ENCODE measurements at regions not wholly inside any gene's neighbourhood (a gene's known extent, or its start where the extent isn't known, plus 50 kb on each side); places are given as distances from the start of the nearest gene placed in this dataset.

DNA sequence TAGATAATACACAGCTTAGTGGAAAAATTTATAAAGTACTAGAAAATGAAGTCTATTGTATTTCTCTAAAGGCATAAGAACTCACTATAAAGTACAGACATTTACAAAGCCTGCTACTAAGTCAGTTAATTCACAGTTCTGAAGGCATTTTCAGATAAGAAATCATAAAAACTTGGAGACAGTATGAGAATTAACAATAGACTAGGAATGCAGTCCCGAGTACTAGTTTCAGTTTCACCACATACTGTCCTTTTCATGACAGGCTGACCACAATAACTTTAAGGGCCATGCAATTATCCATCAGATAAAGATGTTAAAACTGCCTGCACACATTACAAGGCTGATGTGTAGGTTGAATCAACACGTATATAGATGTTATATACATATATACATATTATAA, 362.6 kb upstream of the SMC2 start:
- intact Hi-C loops (cut with micrococcal nuclease) = no loop called here
- H3K27ac Mint-ChIP-seq = no peak overlapping the region
- no peaks in the 10 kb centered on the region for H3K36me3 Mint-ChIP-seq (ENCODE audit: low read depth)
- H3K9me3 Mint-ChIP-seq = no peaks in the 10 kb centered on the region
- H3K4me3 Mint-ChIP-seq = no peak overlapping the region
- H3K27me3 Mint-ChIP-seq = no peaks in the 10 kb centered on the region
- H3K4me1 Mint-ChIP-seq (ENCODE audit: low read depth) = no peaks in the 10 kb centered on the region

DNA sequence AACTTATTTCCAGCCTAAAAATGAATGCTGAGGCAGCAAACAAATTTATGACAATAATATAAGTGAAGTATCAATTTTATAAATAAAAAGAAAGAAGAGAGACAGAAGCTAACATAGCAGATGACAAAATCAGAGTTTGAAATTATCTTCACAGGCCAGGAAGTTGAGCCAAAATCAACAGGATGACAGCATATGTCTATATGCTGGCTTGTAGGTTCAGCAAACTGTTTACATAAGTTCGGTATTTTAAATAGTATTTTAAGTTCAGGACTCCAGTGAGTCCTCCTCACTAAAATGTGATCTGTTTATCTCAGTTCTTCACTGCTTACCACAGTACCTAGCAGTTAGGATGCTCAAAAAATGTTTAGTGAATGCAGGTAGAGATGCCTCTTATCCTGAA, 359.6 kb upstream of the SMC2 start:
- Mint-ChIP-seq H3K4me3 (no peak overlapping the region), H3K36me3 (ENCODE audit: low read depth) (no peaks in the 10 kb centered on the region), H3K4me1 (ENCODE audit: low read depth) (no peaks in the 10 kb centered on the region)

DNA sequence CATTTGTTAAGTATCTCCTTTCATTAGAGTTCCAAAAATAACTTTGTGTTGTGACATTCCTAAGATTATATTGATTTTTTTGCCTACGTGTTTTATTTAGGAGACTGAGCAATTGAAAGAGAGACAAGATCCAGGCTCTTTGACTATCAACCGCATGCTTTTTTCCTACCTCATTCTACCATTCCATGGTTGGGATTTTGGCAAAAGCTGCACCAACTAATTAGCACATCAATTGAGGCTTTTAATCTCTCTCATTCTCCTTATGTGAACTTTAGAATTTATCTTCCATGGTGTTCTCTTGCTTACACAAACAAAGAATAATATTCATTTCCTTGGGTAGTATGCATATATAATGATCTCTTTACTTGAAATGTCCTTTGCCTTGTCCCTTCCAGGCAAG, 338.7 kb upstream of the SMC2 start:
- intact Hi-C loops (cut with micrococcal nuclease) = no loop called here
- no peak overlapping the region for H3K27ac Mint-ChIP-seq
- H3K4me3 Mint-ChIP-seq = no peak overlapping the region
- H3K36me3 Mint-ChIP-seq (ENCODE audit: low read depth) = no peaks in the 10 kb centered on the region
- H3K9me3 Mint-ChIP-seq = peaks cover 18% of the 10 kb centered on the region
- no peaks in the 10 kb centered on the region for H3K27me3 Mint-ChIP-seq
- H3K4me1 Mint-ChIP-seq (ENCODE audit: low read depth) = no peaks in the 10 kb centered on the region

More for the DNA sequence above, 359.6 kb upstream of the SMC2 start:
- H3K9me3 Mint-ChIP-seq = no peaks in the 10 kb centered on the region
- intact Hi-C loops (cut with micrococcal nuclease) = no loop called here
- no peak overlapping the region for H3K27ac Mint-ChIP-seq
- no peaks in the 10 kb centered on the region for H3K27me3 Mint-ChIP-seq

DNA sequence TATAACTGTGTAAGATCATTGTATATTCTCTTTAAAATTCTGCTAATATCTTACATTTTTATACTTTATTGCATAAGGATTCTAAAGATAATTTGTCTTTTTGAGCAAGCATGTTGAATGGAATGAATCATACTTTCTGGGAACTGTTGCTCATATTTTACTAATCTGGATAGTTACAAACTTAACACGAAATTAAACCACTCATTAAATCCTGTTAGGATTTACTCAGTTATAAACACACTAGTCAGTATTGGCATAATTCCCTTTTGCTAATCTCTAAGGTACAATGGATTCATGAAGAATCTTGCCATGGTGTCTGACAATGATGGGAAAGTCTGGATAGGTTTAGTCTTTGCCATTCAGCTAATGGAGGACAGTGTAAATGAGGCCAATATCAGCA, 338.1 kb upstream of the SMC2 start:
- H3K4me3 Mint-ChIP-seq = no peak overlapping the region
- intact Hi-C loops (cut with micrococcal nuclease) = no loop called here
- peaks cover 18% of the 10 kb centered on the region for H3K9me3 Mint-ChIP-seq
- H3K36me3 Mint-ChIP-seq (ENCODE audit: low read depth) = no peaks in the 10 kb centered on the region
- no peak overlapping the region for H3K27ac Mint-ChIP-seq
- H3K27me3 Mint-ChIP-seq = no peaks in the 10 kb centered on the region
- H3K4me1 Mint-ChIP-seq (ENCODE audit: low read depth) = no peaks in the 10 kb centered on the region

DNA sequence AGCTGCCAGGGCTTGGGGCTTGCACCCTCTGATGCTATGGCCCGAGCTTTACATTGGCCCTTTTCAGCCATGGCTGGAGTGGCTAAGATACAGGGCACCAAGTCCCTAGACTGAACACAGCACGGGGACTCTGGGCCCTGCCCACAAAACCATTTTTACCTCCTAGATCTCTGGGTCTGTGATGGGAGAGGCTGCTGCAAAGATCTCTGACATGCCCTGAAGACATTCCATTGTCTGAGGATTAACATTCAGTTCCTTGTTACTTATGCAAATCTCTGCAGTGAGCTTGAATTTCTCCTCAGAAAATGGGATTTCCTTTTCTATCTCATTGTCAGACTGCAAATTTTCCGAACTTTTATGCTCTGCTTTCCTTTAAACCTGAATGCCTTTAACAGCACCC, 337.0 kb upstream of the SMC2 start:
- Mint-ChIP-seq H3K4me1 (ENCODE audit: low read depth) (no peaks in the 10 kb centered on the region), H3K36me3 (ENCODE audit: low read depth) (no peaks in the 10 kb centered on the region), H3K27ac (no peak overlapping the region), H3K27me3 (no peaks in the 10 kb centered on the region), H3K9me3 (peaks cover 18% of the 10 kb centered on the region), H3K4me3 (no peak overlapping the region)
- intact Hi-C loops (cut with micrococcal nuclease) = no loop called here

DNA sequence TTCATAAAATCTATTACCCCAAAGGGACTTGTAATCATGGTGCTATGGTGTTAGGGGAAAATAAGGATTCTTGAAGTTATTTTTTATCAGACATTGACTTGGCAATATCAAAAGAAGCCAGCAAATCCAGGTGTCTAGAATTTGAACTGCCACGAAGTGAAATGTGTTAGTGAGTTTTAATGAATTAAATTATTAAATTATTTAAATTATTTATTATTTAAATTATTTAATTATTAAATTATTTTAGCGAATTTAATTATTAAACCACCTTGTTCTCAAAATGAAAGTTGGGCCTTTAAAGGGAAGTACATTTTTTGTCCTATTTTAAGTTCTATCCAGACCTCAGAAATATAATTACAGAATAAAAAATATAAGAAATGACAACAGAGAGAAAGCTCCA, 332.6 kb upstream of the SMC2 start:
- no peak overlapping the region for H3K4me3 Mint-ChIP-seq
- H3K9me3 Mint-ChIP-seq = peaks cover 6% of the 10 kb centered on the region
- H3K4me1 Mint-ChIP-seq (ENCODE audit: low read depth) = no peaks in the 10 kb centered on the region
- no peaks in the 10 kb centered on the region for H3K27me3 Mint-ChIP-seq
- no peak overlapping the region for H3K27ac Mint-ChIP-seq
- intact Hi-C loops (cut with micrococcal nuclease) = no loop called here
- no peaks in the 10 kb centered on the region for H3K36me3 Mint-ChIP-seq (ENCODE audit: low read depth)

DNA sequence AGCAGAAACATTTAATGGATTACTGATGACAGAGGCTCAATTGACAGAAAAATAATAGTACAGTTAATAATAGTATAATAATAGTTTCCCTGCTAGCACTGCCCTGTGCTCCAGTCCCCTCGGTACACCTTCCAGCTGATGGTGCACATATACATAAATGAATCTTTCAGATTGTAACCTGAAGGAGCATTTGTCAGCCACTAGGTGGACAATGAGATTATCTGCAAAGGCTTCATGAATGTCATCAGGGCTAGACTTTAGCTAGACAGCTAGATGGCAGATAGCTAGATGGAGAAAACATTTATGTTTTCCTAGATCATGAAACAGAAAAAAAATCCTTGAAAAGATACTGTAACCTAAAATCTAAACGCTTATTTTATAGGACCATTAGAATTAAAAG, 304.4 kb upstream of the SMC2 start:
- no peak overlapping the region for H3K27ac Mint-ChIP-seq
- H3K4me3 Mint-ChIP-seq = no peak overlapping the region
- no peaks in the 10 kb centered on the region for H3K9me3 Mint-ChIP-seq
- no peaks in the 10 kb centered on the region for H3K36me3 Mint-ChIP-seq (ENCODE audit: low read depth)
- H3K27me3 Mint-ChIP-seq = no peaks in the 10 kb centered on the region
- intact Hi-C loops (cut with micrococcal nuclease) = no loop called here
- no peaks in the 10 kb centered on the region for H3K4me1 Mint-ChIP-seq (ENCODE audit: low read depth)

DNA sequence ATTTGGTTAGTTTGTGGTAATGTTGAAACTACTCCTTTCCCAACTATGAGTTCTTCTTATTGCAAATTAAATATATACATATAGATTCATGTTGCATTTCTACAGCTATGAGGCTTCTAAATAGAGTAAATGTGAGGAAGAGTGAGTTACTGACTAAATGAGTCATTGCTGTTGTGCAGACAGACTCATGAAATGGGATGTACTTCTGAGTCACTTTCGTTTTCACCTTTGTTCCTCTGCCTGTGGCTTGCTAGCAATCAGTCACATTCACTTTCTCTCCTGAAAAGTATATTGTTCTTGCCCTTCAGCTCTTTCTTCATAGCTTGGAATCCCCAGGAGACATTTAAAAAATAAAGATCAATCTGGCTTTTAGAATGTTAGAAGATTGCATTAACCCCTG, 295.5 kb upstream of the SMC2 start:
- no peaks in the 10 kb centered on the region for H3K4me1 Mint-ChIP-seq (ENCODE audit: low read depth)
- intact Hi-C loops (cut with micrococcal nuclease) = no loop called here
- H3K27ac Mint-ChIP-seq = no peak overlapping the region
- H3K36me3 Mint-ChIP-seq (ENCODE audit: low read depth) = no peaks in the 10 kb centered on the region
- no peaks in the 10 kb centered on the region for H3K27me3 Mint-ChIP-seq
- H3K4me3 Mint-ChIP-seq = no peak overlapping the region
- H3K9me3 Mint-ChIP-seq = no peaks in the 10 kb centered on the region

DNA sequence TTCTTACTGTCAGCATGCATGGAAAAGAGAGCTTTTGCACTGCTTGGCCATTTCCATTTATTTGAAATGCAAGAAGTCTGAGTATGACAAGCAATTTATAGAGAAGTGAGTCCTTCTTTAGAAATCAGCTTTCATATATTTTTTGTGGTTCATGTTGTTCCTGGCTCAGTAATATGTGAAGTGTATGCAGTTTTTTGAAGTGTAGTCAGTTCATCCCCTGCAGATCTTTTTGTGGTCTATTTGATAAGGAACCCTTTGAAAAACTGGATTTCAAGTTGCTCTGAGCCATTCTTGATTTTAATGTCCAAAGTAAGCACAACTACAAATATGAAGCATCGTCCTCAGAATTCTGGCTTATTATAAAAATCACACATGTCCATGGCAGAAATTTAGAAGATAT, 294.1 kb upstream of the SMC2 start:
- peaks cover 5% of the 10 kb centered on the region for H3K9me3 Mint-ChIP-seq
- intact Hi-C loops (cut with micrococcal nuclease) = no loop called here

DNA sequence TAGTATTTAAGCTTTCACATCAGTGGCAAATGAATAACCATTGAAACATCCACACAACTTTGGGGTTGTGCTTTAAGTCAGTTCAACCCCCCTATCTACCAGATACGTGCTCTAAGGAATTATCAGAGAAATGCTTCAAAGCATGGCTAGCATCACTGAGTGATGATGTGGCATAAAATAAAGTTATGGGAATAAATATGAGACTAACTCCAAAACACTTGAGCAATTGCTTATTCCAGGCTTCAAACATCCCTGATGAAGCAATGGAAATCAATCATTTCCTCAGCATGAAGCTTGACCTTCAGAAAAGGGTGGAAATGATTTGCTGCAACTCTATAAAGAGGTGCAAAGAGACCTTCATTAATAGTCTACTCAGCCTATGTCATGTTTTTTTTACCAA, 292.0 kb upstream of the SMC2 start:
- intact Hi-C loops (cut with micrococcal nuclease) = no loop called here
- Mint-ChIP-seq H3K4me1 (ENCODE audit: low read depth) (no peaks in the 10 kb centered on the region), H3K36me3 (ENCODE audit: low read depth) (no peaks in the 10 kb centered on the region), H3K27ac (no peak overlapping the region), H3K9me3 (peaks cover 10% of the 10 kb centered on the region), H3K27me3 (no peaks in the 10 kb centered on the region), H3K4me3 (no peak overlapping the region)

More for the DNA sequence above, 294.1 kb upstream of the SMC2 start:
- Mint-ChIP-seq H3K27me3 (no peaks in the 10 kb centered on the region), H3K36me3 (ENCODE audit: low read depth) (no peaks in the 10 kb centered on the region), H3K4me3 (no peak overlapping the region), H3K27ac (no peak overlapping the region), H3K4me1 (ENCODE audit: low read depth) (no peaks in the 10 kb centered on the region)

DNA sequence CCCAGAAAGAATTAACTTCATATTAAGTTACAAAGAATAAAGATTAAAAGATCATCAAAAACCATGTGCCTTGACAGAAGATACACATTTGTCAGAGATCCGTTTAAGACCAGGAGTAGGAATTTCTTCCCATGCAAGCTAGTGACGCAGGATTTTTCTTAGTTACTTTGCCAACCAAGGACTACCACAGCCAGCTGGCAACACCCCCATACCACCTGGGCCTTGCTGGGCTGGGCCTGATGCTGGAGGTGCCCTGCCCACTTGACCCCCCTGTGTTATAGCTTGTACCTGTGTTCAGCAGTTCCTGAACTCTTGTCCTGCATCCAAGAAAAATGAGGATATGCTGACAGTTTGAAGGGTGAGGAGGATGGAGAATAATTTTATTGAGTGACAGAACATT, 290.9 kb upstream of the SMC2 start:
- Mint-ChIP-seq H3K27ac (no peak overlapping the region), H3K4me1 (ENCODE audit: low read depth) (no peaks in the 10 kb centered on the region), H3K27me3 (no peaks in the 10 kb centered on the region), H3K4me3 (no peak overlapping the region), H3K9me3 (peaks cover 10% of the 10 kb centered on the region), H3K36me3 (ENCODE audit: low read depth) (no peaks in the 10 kb centered on the region)
- intact Hi-C loops (cut with micrococcal nuclease) = no loop called here

DNA sequence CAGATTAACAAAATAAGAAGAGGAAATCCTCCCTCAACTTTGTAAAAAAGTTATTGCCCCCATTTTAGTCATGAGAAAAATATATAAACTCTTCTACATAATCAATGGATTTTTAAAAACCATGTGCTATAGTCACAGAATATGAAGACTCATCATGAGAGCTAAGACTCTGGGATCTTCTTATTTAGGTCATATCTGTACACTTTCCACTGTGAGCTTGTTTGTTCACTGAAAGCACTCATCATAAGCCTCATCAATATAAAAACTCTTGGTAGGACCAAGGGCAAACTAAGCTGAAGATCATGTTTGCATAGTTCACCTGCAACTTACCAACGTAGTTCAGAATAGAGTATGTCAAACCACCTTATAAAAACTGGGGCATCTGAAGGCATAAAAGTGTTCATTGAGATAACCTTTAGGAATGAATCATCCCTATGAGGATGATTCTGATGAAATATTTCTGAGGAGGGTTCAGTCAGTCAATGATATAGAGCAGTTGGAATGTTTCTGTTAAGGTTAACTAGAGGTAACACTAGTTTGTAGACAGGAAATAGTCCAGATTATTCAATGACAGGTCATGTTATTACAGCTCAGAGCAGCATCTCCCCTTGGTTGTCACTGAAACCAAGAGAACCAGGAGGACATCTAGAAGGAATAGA, 289.9 kb upstream of the SMC2 start:
- no peaks in the 10 kb centered on the region for H3K27me3 Mint-ChIP-seq
- no peak overlapping the region for H3K27ac Mint-ChIP-seq
- intact Hi-C loops (cut with micrococcal nuclease) = no loop called here
- H3K36me3 Mint-ChIP-seq (ENCODE audit: low read depth) = no peaks in the 10 kb centered on the region
- H3K9me3 Mint-ChIP-seq = peaks cover 10% of the 10 kb centered on the region
- H3K4me3 Mint-ChIP-seq = no peak overlapping the region
- H3K4me1 Mint-ChIP-seq (ENCODE audit: low read depth) = no peaks in the 10 kb centered on the region

DNA sequence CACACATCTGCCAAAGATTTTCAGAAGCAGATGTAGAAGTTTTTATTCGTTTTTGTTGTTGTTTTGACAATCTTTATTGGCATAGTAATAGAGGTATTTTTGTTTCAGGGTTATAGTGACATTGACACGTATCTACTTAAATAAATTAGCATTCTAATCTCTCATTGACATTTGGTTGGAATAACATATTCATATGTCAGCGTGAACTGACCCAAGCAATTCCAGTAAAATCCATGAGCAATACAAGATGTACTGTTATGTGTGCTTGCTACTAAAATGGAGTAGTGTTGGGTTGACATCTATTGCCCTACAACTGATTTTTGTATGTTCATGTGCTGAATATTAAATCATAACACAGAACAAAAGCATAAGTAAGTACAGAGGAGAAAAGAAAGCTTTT, 284.4 kb upstream of the SMC2 start:
- Mint-ChIP-seq H3K4me1 (ENCODE audit: low read depth) (no peaks in the 10 kb centered on the region), H3K36me3 (ENCODE audit: low read depth) (no peaks in the 10 kb centered on the region), H3K4me3 (no peak overlapping the region), H3K9me3 (peaks cover 7% of the 10 kb centered on the region), H3K27ac (no peak overlapping the region), H3K27me3 (no peaks in the 10 kb centered on the region)
- intact Hi-C loops (cut with micrococcal nuclease) = no loop called here

DNA sequence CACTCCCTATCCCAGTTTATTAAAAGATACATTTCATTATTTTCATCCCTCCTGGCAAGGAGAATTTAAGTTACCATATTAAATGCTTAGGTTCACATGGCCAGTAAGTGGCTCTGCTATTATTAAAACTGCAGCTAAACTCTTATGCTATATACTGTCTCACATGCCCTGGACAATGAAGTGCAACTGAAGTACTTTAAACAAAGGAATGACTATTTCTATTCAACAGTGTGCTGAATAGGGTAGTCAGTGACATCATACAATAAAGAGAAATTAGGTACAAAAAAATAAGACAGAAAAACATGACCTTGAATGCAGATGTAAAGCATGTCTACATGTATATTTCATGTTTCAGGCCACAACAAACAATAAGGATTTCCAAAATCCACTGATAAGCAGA, 282.6 kb upstream of the SMC2 start:
- H3K4me1 Mint-ChIP-seq (ENCODE audit: low read depth) = no peaks in the 10 kb centered on the region
- H3K36me3 Mint-ChIP-seq (ENCODE audit: low read depth) = no peaks in the 10 kb centered on the region
- no peaks in the 10 kb centered on the region for H3K9me3 Mint-ChIP-seq
- no peaks in the 10 kb centered on the region for H3K27me3 Mint-ChIP-seq
- intact Hi-C loops (cut with micrococcal nuclease) = no loop called here
- H3K27ac Mint-ChIP-seq = no peak overlapping the region
- no peak overlapping the region for H3K4me3 Mint-ChIP-seq

DNA sequence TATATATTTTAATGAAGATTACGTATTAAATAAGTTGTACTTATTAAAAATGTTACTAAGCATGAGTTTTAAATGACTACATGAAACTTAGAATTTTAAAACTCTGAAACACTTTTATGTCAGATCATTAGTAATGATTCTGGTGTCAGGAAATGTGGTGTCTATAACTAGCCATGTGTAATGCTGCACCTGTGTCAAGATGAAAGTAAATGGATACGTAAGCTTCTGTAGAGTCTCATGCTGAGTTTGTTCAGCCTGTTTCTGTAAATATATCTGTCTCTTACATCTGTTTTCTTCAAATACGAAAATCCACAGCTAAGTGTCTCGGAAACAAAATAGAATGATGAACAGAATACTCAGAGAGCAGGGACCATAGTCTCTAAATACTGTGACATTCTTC, 278.0 kb upstream of the SMC2 start:
- Mint-ChIP-seq H3K4me1 (ENCODE audit: low read depth) (no peaks in the 10 kb centered on the region), H3K27ac (no peak overlapping the region), H3K4me3 (no peak overlapping the region), H3K27me3 (no peaks in the 10 kb centered on the region), H3K36me3 (ENCODE audit: low read depth) (no peaks in the 10 kb centered on the region), H3K9me3 (no peaks in the 10 kb centered on the region)
- intact Hi-C loops (cut with micrococcal nuclease) = no loop called here

All from dendritic cell treated with granulocyte-macrophage colony-stimulating factor and Interleukin-4, amounts not matched to agents 40 ng/mL and 50 ng/mL, for 4 days (primary cell).